Astrocyte (in vitro differentiated cells and primary cell): ENCODE measurements at regions not wholly inside any gene's neighbourhood (a gene's known extent, or its start where the extent isn't known, plus 50 kb on each side); places are given as distances from the start of the nearest gene placed in this dataset.

ENCODE experiments used
- DNase-seq: peaks from one replicate; pipeline ENCODE4 v3.0.0-alpha.2; 2010; ENCODE audit warnings: low read depth
- FAIRE-seq: peaks from 2 replicates; lab custom pipeline; 2011; peaks lifted over from hg19 to GRCh38; lab: Jason Lieb, UNC
- H2AFZ ChIP-seq: 2 replicates; pipeline ENCODE4 v1.6.0; 2012; ENCODE audit warnings: low read depth, low read length, inconsistent platforms
- H3K27ac ChIP-seq: 2 replicates; pipeline ENCODE4 v1.5.1; 2011; ENCODE audit warnings: low read depth, low read length, inconsistent platforms
- H3K27me3 ChIP-seq: 2 replicates; pipeline ENCODE4 v1.6.0; 2011; ENCODE audit warnings: low read length, inconsistent platforms; ENCODE audit not compliant: insufficient read depth
- H3K36me3 ChIP-seq: 2 replicates; pipeline ENCODE4 v1.5.1; 2011; ENCODE audit warnings: low read length, inconsistent platforms; ENCODE audit not compliant: insufficient read depth
- H3K4me1 ChIP-seq: 2 replicates; pipeline ENCODE4 v1.5.1; 2011; ENCODE audit warnings: low read length, inconsistent platforms; ENCODE audit not compliant: insufficient read depth
- H3K4me2 ChIP-seq: 2 replicates; pipeline ENCODE4 v1.6.0; 2012; ENCODE audit warnings: low read length, inconsistent platforms
- H3K4me3 ChIP-seq: 2 replicates; pipeline ENCODE4 v1.5.1; 2011; ENCODE audit warnings: low read depth, mild to moderate bottlenecking, low read length, inconsistent platforms; ENCODE audit not compliant: insufficient read depth
- H3K79me2 ChIP-seq: 2 replicates; pipeline ENCODE4 v1.6.0; 2012; ENCODE audit warnings: mild to moderate bottlenecking, low read length, inconsistent platforms; ENCODE audit not compliant: insufficient read depth
- H3K9ac ChIP-seq: 2 replicates; pipeline ENCODE4 v1.6.0; 2012; ENCODE audit warnings: mild to moderate bottlenecking, low read length, inconsistent platforms
- H3K9me3 ChIP-seq: 2 replicates; pipeline ENCODE4 v1.5.1; 2012; ENCODE audit warnings: low read depth, mild to moderate bottlenecking, low read length, inconsistent platforms; ENCODE audit not compliant: insufficient read depth
- H4K20me1 ChIP-seq: 2 replicates; pipeline ENCODE4 v1.6.0; 2012; ENCODE audit warnings: low read length, inconsistent platforms; ENCODE audit not compliant: insufficient read depth
- H3K27ac Mint-ChIP-seq: one replicate; pipeline ENCODE4 v1.8.0; 2021; ENCODE audit warnings: mild to moderate bottlenecking, mixed read lengths; ENCODE audit not compliant: unreplicated experiment
- H3K27me3 Mint-ChIP-seq: one replicate; pipeline ENCODE4 v1.8.0; 2021; ENCODE audit warnings: low read depth, mixed read lengths; ENCODE audit not compliant: unreplicated experiment
- H3K36me3 Mint-ChIP-seq: one replicate; pipeline ENCODE4 v1.8.0; 2021; ENCODE audit warnings: low read depth, mixed read lengths; ENCODE audit not compliant: unreplicated experiment
- H3K4me1 Mint-ChIP-seq: one replicate; pipeline ENCODE4 v1.8.0; 2021; ENCODE audit warnings: low read depth, mixed read lengths; ENCODE audit not compliant: unreplicated experiment
- H3K4me3 Mint-ChIP-seq: one replicate; pipeline ENCODE4 v1.8.0; 2021; ENCODE audit warnings: mild to moderate bottlenecking, moderate library complexity, mixed read lengths; ENCODE audit not compliant: unreplicated experiment
- H3K9me3 Mint-ChIP-seq: one replicate; pipeline ENCODE4 v1.8.0; 2021; ENCODE audit warnings: mild to moderate bottlenecking, mixed read lengths; ENCODE audit not compliant: unreplicated experiment
- CTCF ChIP-seq: IDR thresholded peaks from 2 replicates; pipeline ENCODE4 v1.5.1; 2011; ENCODE audit warnings: low read depth, mild to moderate bottlenecking, inconsistent platforms, low read length, moderate library complexity; ENCODE audit not compliant: insufficient read depth
- EZH2 ChIP-seq: IDR thresholded peaks from 2 replicates; pipeline ENCODE4 v1.6.1; 2012; ENCODE audit warnings: mild to moderate bottlenecking, low read length, inconsistent platforms; ENCODE audit not compliant: insufficient read depth

- H3K27me3 ChIP-seq = no peaks in the 10 kb centered on the region
Observed at GRCh38 chr14:39861696-39862095, 429.5 kb upstream of the FBXO33 start.

GRCh38 chr14:39861229-39861600 is 429.0 kb upstream of the FBXO33 start:
- Histone ChIP-seq H3K4me1 (no peaks in the 10 kb centered on the region), H3K4me3 (no peak overlapping the region), H3K9me3 (no peaks in the 10 kb centered on the region), H3K36me3 (no peaks in the 10 kb centered on the region), H2AFZ (no peak overlapping the region), H3K27me3 (no peaks in the 10 kb centered on the region), H3K79me2 (no peaks in the 10 kb centered on the region), H4K20me1 (no peaks in the 10 kb centered on the region), H3K9ac (no peak overlapping the region), H3K27ac (no peak overlapping the region), H3K4me2 (no peak overlapping the region)
- FAIRE-seq = no peak
- no peaks in the 10 kb centered on the region for H3K4me1 Mint-ChIP-seq
- TF ChIP-seq EZH2 (no peak), CTCF (no peak)
- no peaks in the 10 kb centered on the region for H3K9me3 Mint-ChIP-seq
- no peaks in the 10 kb centered on the region for H3K27me3 Mint-ChIP-seq
- H3K4me3 Mint-ChIP-seq = no peak overlapping the region
- DNase-seq = no peak
- no peaks in the 10 kb centered on the region for H3K36me3 Mint-ChIP-seq
- H3K27ac Mint-ChIP-seq = no peak overlapping the region

More at GRCh38 chr14:39861696-39862095, 429.5 kb upstream of the FBXO33 start:
- H3K4me2 ChIP-seq = no peak overlapping the region
- H3K4me1 ChIP-seq = no peaks in the 10 kb centered on the region
- no peak overlapping the region for H3K4me3 Mint-ChIP-seq
- no peaks in the 10 kb centered on the region for H3K79me2 ChIP-seq
- no peaks in the 10 kb centered on the region for H4K20me1 ChIP-seq
- H3K27me3 Mint-ChIP-seq = no peaks in the 10 kb centered on the region
- H2AFZ ChIP-seq = no peak overlapping the region
- DNase-seq = no peak
- H3K36me3 Mint-ChIP-seq = no peaks in the 10 kb centered on the region
- no peak overlapping the region for H3K4me3 ChIP-seq
- H3K4me1 Mint-ChIP-seq = no peaks in the 10 kb centered on the region
- H3K9me3 Mint-ChIP-seq = no peaks in the 10 kb centered on the region
- TF ChIP-seq EZH2 = no peak
- no peak for TF ChIP-seq CTCF
- H3K27ac Mint-ChIP-seq = no peak overlapping the region
- no peaks in the 10 kb centered on the region for H3K9me3 ChIP-seq
- H3K27ac ChIP-seq = no peak overlapping the region
- no peak overlapping the region for H3K9ac ChIP-seq
- H3K36me3 ChIP-seq = no peaks in the 10 kb centered on the region
- no peak for FAIRE-seq

GRCh38 chr14:39860596-39861228 is 428.5 kb upstream of the FBXO33 start:
- no peak overlapping the region for H3K27ac ChIP-seq
- FAIRE-seq (no peak), DNase-seq (no peak)
- no peak overlapping the region for H3K4me3 Mint-ChIP-seq
- no peak overlapping the region for H3K9ac ChIP-seq
- no peaks in the 10 kb centered on the region for H3K9me3 ChIP-seq
- no peaks in the 10 kb centered on the region for H3K36me3 Mint-ChIP-seq
- H3K79me2 ChIP-seq = no peaks in the 10 kb centered on the region
- no peaks in the 10 kb centered on the region for H3K36me3 ChIP-seq
- H3K4me1 Mint-ChIP-seq = no peaks in the 10 kb centered on the region
- no peak for TF ChIP-seq EZH2
- TF ChIP-seq CTCF = no peak
- H3K27ac Mint-ChIP-seq = no peak overlapping the region
- no peak overlapping the region for H3K4me3 ChIP-seq
- no peaks in the 10 kb centered on the region for H3K9me3 Mint-ChIP-seq
- H4K20me1 ChIP-seq = no peaks in the 10 kb centered on the region
- no peaks in the 10 kb centered on the region for H3K4me1 ChIP-seq
- H3K27me3 Mint-ChIP-seq = no peaks in the 10 kb centered on the region
- no peak overlapping the region for H3K4me2 ChIP-seq
- no peaks in the 10 kb centered on the region for H3K27me3 ChIP-seq
- H2AFZ ChIP-seq = no peak overlapping the region
